ENCODE measurements at regions not wholly inside any gene's neighbourhood (a gene's known extent, or its start where the extent isn't known, plus 50 kb on each side); places are given as distances from the start of the nearest gene placed in this dataset.

- TF ChIP-seq, protein P1, sequence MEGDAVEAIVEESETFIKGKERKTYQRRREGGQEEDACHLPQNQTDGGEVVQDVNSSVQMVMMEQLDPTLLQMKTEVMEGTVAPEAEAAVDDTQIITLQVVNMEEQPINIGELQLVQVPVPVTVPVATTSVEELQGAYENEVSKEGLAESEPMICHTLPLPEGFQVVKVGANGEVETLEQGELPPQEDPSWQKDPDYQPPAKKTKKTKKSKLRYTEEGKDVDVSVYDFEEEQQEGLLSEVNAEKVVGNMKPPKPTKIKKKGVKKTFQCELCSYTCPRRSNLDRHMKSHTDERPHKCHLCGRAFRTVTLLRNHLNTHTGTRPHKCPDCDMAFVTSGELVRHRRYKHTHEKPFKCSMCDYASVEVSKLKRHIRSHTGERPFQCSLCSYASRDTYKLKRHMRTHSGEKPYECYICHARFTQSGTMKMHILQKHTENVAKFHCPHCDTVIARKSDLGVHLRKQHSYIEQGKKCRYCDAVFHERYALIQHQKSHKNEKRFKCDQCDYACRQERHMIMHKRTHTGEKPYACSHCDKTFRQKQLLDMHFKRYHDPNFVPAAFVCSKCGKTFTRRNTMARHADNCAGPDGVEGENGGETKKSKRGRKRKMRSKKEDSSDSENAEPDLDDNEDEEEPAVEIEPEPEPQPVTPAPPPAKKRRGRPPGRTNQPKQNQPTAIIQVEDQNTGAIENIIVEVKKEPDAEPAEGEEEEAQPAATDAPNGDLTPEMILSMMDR (IDR thresholded peaks at IDR 0.05; ENCODE audit: poor library complexity, severe bottlenecking), result no peak
- TF ChIP-seq EZH2 (IDR thresholded peaks at IDR 0.05; ENCODE audit: borderline replicate concordance, insufficient read depth, low read length, poor library complexity, severe bottlenecking) (no peak), POLR2AphosphoS5 (IDR thresholded peaks at IDR 0.05) (no peak)
- TF ChIP-seq, protein P2, sequence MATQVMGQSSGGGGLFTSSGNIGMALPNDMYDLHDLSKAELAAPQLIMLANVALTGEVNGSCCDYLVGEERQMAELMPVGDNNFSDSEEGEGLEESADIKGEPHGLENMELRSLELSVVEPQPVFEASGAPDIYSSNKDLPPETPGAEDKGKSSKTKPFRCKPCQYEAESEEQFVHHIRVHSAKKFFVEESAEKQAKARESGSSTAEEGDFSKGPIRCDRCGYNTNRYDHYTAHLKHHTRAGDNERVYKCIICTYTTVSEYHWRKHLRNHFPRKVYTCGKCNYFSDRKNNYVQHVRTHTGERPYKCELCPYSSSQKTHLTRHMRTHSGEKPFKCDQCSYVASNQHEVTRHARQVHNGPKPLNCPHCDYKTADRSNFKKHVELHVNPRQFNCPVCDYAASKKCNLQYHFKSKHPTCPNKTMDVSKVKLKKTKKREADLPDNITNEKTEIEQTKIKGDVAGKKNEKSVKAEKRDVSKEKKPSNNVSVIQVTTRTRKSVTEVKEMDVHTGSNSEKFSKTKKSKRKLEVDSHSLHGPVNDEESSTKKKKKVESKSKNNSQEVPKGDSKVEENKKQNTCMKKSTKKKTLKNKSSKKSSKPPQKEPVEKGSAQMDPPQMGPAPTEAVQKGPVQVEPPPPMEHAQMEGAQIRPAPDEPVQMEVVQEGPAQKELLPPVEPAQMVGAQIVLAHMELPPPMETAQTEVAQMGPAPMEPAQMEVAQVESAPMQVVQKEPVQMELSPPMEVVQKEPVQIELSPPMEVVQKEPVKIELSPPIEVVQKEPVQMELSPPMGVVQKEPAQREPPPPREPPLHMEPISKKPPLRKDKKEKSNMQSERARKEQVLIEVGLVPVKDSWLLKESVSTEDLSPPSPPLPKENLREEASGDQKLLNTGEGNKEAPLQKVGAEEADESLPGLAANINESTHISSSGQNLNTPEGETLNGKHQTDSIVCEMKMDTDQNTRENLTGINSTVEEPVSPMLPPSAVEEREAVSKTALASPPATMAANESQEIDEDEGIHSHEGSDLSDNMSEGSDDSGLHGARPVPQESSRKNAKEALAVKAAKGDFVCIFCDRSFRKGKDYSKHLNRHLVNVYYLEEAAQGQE (IDR thresholded peaks at IDR 0.05; ENCODE audit: borderline replicate concordance), result no peak
Measured at GRCh38 chr12:89893972-89894706, 185.5 kb upstream of the ATP2B1 start.

Measured in neural cell (in vitro differentiated cells).